IMR-90 (cell line): ENCODE measurements at regions not wholly inside any gene's neighbourhood (a gene's known extent, or its start where the extent isn't known, plus 50 kb on each side); places are given as distances from the start of the nearest gene placed in this dataset.

ENCODE experiments used
- ATAC-seq: fragments of 200-7000 bp; cut with Tn5 transposase; 2 replicates; pipeline ENCODE4 v1.9.1; 2020; ENCODE audit warnings: low read depth, mild to moderate bottlenecking, moderate library complexity
- BruUV-seq: library from RNA; stranded (reverse); fragments of 400-500 nt; replicated peaks from 2 replicates; lab custom pipeline; 2021; lab: Mats Ljungman, UMichigan
- CTCF ChIA-PET: fragments of 300-600 bp; formaldehyde crosslinking; extraction: SDS; loops from one replicate; lab custom pipeline; 2021; ENCODE audit warnings: antibody characterized with exemption; lab: Yijun Ruan, JAX
- POLR2A ChIA-PET: fragments of 300-600 bp; sonication (Branson Sonifier 250); formaldehyde crosslinking; loops from one replicate; lab custom pipeline; 2022; ENCODE audit warnings: antibody characterized with exemption; ENCODE audit not compliant: unreplicated experiment; lab: Charles Lee
- DNase-seq: peaks from one replicate; pipeline ENCODE4 v3.0.0; 2013
- H2AFZ ChIP-seq: replicated peaks from 2 replicates; pipeline ENCODE3; 2013; ENCODE audit warnings: low read length, mild to moderate bottlenecking; ENCODE audit not compliant: poor library complexity
- H2AK5ac ChIP-seq: 2 replicates; pipeline ENCODE4 v1.6.1; 2013; ENCODE audit warnings: low read depth, low read length, inconsistent platforms
- H2AK9ac ChIP-seq: replicated peaks from 2 replicates; pipeline ENCODE3; 2013; ENCODE audit warnings: mild to moderate bottlenecking, low read depth, low read length, moderate library complexity; ENCODE audit not compliant: poor library complexity
- H2BK120ac ChIP-seq: 2 replicates; pipeline ENCODE4 v1.6.1; 2013; ENCODE audit warnings: low read depth, low read length, inconsistent platforms
- H2BK15ac ChIP-seq: 3 replicates; pipeline ENCODE4 v1.6.1; 2013; ENCODE audit warnings: low read depth, low read length, inconsistent platforms
- H2BK20ac ChIP-seq: 2 replicates; pipeline ENCODE4 v1.6.1; 2013; ENCODE audit warnings: low read depth, mild to moderate bottlenecking, inconsistent platforms, low read length, moderate library complexity
- H2BK5ac ChIP-seq: 2 replicates; pipeline ENCODE4 v1.6.1; 2013; ENCODE audit warnings: mild to moderate bottlenecking, low read depth, low read length, inconsistent platforms; ENCODE audit not compliant: poor library complexity, severe bottlenecking
- H3K14ac ChIP-seq: replicated peaks from 2 replicates; pipeline ENCODE4 v1.6.1; 2013; ENCODE audit warnings: low read depth, low read length, inconsistent platforms
- H3K18ac ChIP-seq: 2 replicates; pipeline ENCODE4 v1.6.1; 2013; ENCODE audit warnings: low read depth, low read length, control low read depth
- H3K23ac ChIP-seq: 2 replicates; pipeline ENCODE4 v1.6.1; 2013; ENCODE audit warnings: low read depth, low read length, inconsistent platforms
- H3K27ac ChIP-seq: 2 replicates; pipeline ENCODE4 v1.5.1; 2013; ENCODE audit warnings: mild to moderate bottlenecking, control low read depth, low read length; ENCODE audit not compliant: insufficient read depth
- H3K27me3 ChIP-seq: 2 replicates; pipeline ENCODE4 v1.6.1; 2013; ENCODE audit warnings: low read length; ENCODE audit not compliant: control insufficient read depth, insufficient read depth
- H3K36me3 ChIP-seq: 2 replicates; pipeline ENCODE4 v1.6.1; 2013; ENCODE audit warnings: low read length, mixed read lengths; ENCODE audit not compliant: control insufficient read depth, insufficient read depth
- H3K4ac ChIP-seq: 2 replicates; pipeline ENCODE4 v1.6.1; 2013; ENCODE audit warnings: low read depth, low read length, inconsistent platforms
- H3K4me1 ChIP-seq: 2 replicates; pipeline ENCODE4 v1.6.1; 2013; ENCODE audit warnings: low read length, mixed read lengths; ENCODE audit not compliant: control insufficient read depth, insufficient read depth
- H3K4me2 ChIP-seq: 2 replicates; pipeline ENCODE4 v1.6.1; 2013; ENCODE audit warnings: low read depth, mild to moderate bottlenecking, control low read depth, low read length, moderate library complexity
- H3K4me3 ChIP-seq: 2 replicates; pipeline ENCODE4 v1.5.1; 2013; ENCODE audit warnings: low read depth, mild to moderate bottlenecking, control low read depth, low read length, moderate library complexity; ENCODE audit not compliant: insufficient read depth
- H3K56ac ChIP-seq: 2 replicates; pipeline ENCODE4 v1.6.1; 2013; ENCODE audit warnings: low read length, inconsistent platforms; ENCODE audit not compliant: insufficient read depth; ENCODE audit errors: extremely low read depth
- H3K79me1 ChIP-seq, 2 experiments: 2 replicates each; pipeline ENCODE4 v1.6.1; 2013; ENCODE audit warnings: low read length in 2 of 2, inconsistent platforms in 1 of 2, low read depth in 1 of 2
- H3K9ac ChIP-seq: 2 replicates; pipeline ENCODE4 v1.6.1; 2013; ENCODE audit warnings: low read depth, low read length, control low read depth
- H3K9me1 ChIP-seq: 2 replicates; pipeline ENCODE4 v1.6.1; 2013; ENCODE audit warnings: low read length, inconsistent platforms; ENCODE audit not compliant: insufficient read depth
- H3K9me3 ChIP-seq: 2 replicates; pipeline ENCODE4 v1.6.1; 2013; ENCODE audit warnings: low read length; ENCODE audit not compliant: control insufficient read depth, insufficient read depth
- H4K20me1 ChIP-seq: 2 replicates; pipeline ENCODE4 v1.6.1; 2013; ENCODE audit warnings: low read length, inconsistent platforms; ENCODE audit not compliant: insufficient read depth
- H4K5ac ChIP-seq: 2 replicates; pipeline ENCODE4 v1.6.1; 2013; ENCODE audit warnings: mild to moderate bottlenecking, low read depth, low read length, control low read depth
- H4K8ac ChIP-seq, 2 experiments: 2 replicates each; pipeline ENCODE4 v1.6.1; 2013; ENCODE audit warnings: low read depth in 2 of 2, low read length in 2 of 2, control low read depth in 1 of 2, inconsistent platforms in 1 of 2
- H4K91ac ChIP-seq: 2 replicates; pipeline ENCODE4 v1.6.1; 2013; ENCODE audit warnings: low read depth, low read length, inconsistent platforms; ENCODE audit not compliant: insufficient read depth
- BHLHE40 ChIP-seq: fragments of 150-350 bp; IDR thresholded peaks from 2 replicates; pipeline ENCODE4 v1.6.1; 2016; ENCODE audit warnings: mild to moderate bottlenecking, low read depth, low read length
- CEBPB ChIP-seq: IDR thresholded peaks from 2 replicates; pipeline ENCODE4 v1.6.1; 2012; ENCODE audit warnings: low read depth, low read length, improper control_type of control experiment
- CHD1 ChIP-seq: IDR thresholded peaks from 2 replicates; pipeline ENCODE4 v1.6.1; 2012; ENCODE audit warnings: low read depth, low read length, improper control_type of control experiment
- CTCF ChIP-seq: conservative IDR thresholded peaks from 2 replicates; pipeline ENCODE4 v1.5.1; 2012; ENCODE audit warnings: mild to moderate bottlenecking, low read depth, low read length, improper control_type of control experiment
- ELK1 ChIP-seq: fragments of 150-350 bp; IDR thresholded peaks from 2 replicates; pipeline ENCODE4 v1.6.1; 2016; ENCODE audit warnings: low read depth, mild to moderate bottlenecking, low read length, moderate library complexity, borderline replicate concordance
- FOS ChIP-seq: fragments of 150-350 bp; IDR thresholded peaks from 2 replicates; pipeline ENCODE4 v1.6.1; 2016; ENCODE audit warnings: low read depth, low read length
- MAFK ChIP-seq: IDR thresholded peaks from 2 replicates; pipeline ENCODE4 v1.6.1; 2012; ENCODE audit warnings: low read depth, low read length, improper control_type of control experiment
- MAZ ChIP-seq: IDR thresholded peaks from 2 replicates; pipeline ENCODE4 v1.6.1; 2012; ENCODE audit warnings: low read depth, mild to moderate bottlenecking, low read length, improper control_type of control experiment, moderate library complexity, borderline replicate concordance
- MXI1 ChIP-seq: IDR thresholded peaks from 2 replicates; pipeline ENCODE4 v1.6.1; 2012; ENCODE audit warnings: low read depth, mild to moderate bottlenecking, low read length, moderate library complexity, borderline replicate concordance
- NFE2L2 ChIP-seq: fragments of 150-350 bp; IDR thresholded peaks from 2 replicates; pipeline ENCODE4 v1.6.1; 2016; ENCODE audit warnings: low read depth, mild to moderate bottlenecking, low read length
- POLR2A ChIP-seq: IDR thresholded peaks from 2 replicates; pipeline ENCODE4 v1.6.1; 2012; ENCODE audit warnings: mild to moderate bottlenecking, low read depth, low read length
- RAD21 ChIP-seq: IDR thresholded peaks from 2 replicates; pipeline ENCODE4 v1.6.1; 2012; ENCODE audit warnings: low read length, improper control_type of control experiment
- RCOR1 ChIP-seq: IDR thresholded peaks from 2 replicates; pipeline ENCODE4 v1.6.1; 2012; ENCODE audit warnings: mild to moderate bottlenecking, low read length, improper control_type of control experiment; ENCODE audit not compliant: insufficient replicate concordance
- RFX5 ChIP-seq: IDR thresholded peaks from 2 replicates; pipeline ENCODE4 v1.8.0; 2012; ENCODE audit warnings: low read depth, mild to moderate bottlenecking, low read length, moderate library complexity
- SMC3 ChIP-seq: fragments of 150-350 bp; IDR thresholded peaks from 2 replicates; pipeline ENCODE4 v1.6.1; 2016; ENCODE audit warnings: low read depth, mild to moderate bottlenecking, antibody characterized with exemption, low read length, moderate library complexity
- USF2 ChIP-seq: fragments of 150-350 bp; IDR thresholded peaks from 2 replicates; pipeline ENCODE4 v1.6.1; 2017; ENCODE audit warnings: mild to moderate bottlenecking, antibody characterized with exemption, low read length, low read depth
- WGBS, 2 experiments: methylation state at CpG; one replicate each; pipeline versions ENCODE4 v1.1.5 to v1.1.7; 2013; ENCODE audit warnings: missing lambda C conversion rate in 2 of 2; ENCODE audit not compliant: insufficient read length in 1 of 2; ENCODE audit errors: extremely low coverage in 2 of 2; 5-methylcytosine and 5-hydroxymethylcytosine counted together
- dilution Hi-C: fragments of 300-500 bp; cut with HindIII; formaldehyde crosslinking; loops from one replicate; pipeline ENCODE4 v1.14.3; 2018; ENCODE audit warnings: low sequenced_read_pairs; ENCODE audit not compliant: unreplicated experiment
- in situ Hi-C: fragments of 300-500 bp; cut with MboI; formaldehyde crosslinking; loops from 3 replicates; pipeline ENCODE4 v1.14.3; 2019; ENCODE audit warnings: low sequenced_read_pairs, inconsistent platforms, mixed read lengths
- intact Hi-C: fragments of 100-400 bp; cut with micrococcal nuclease; formaldehyde crosslinking; loops from 2 replicates; pipeline ENCODE4 v1.10.0; 2022

GRCh38 chr14:83208341-83208740 lies 1674.7 kb upstream of the SEL1L start:
- DNase-seq (peak; percentile 35), ATAC-seq (no peak)
- Histone ChIP-seq H3K23ac (no peak overlapping the region), H3K27me3 (no peaks in the 10 kb centered on the region), H2AFZ (no peak overlapping the region), H3K4me1 (no peaks in the 10 kb centered on the region), H3K14ac (no peak overlapping the region), H3K9ac (no peak overlapping the region), H3K18ac (no peak overlapping the region), H2BK15ac (no peak overlapping the region), H4K91ac (no peak overlapping the region), H2BK20ac (no peak overlapping the region), H3K4ac (no peak overlapping the region), H3K36me3 (no peaks in the 10 kb centered on the region), H2BK120ac (no peak overlapping the region), H3K56ac (no peak overlapping the region), H3K9me3 (no peaks in the 10 kb centered on the region), H2BK5ac (no peak overlapping the region), H4K8ac (no peak overlapping the region), H3K4me3 (no peak overlapping the region), H3K79me1 (no peaks in the 10 kb centered on the region), H4K5ac (no peak overlapping the region), H4K20me1 (no peaks in the 10 kb centered on the region), H2AK5ac (no peak overlapping the region), H3K9me1 (no peaks in the 10 kb centered on the region), H3K27ac (no peak overlapping the region), H2AK9ac (no peak overlapping the region), H3K4me2 (no peak overlapping the region)
- WGBS, 2 experiments, result no CpG with 5 or more reads among the region's 1 CpG
- BruUV-seq, result no TSS peak
- dilution Hi-C loops, result no loop called here
- no peak for TF ChIP-seq RFX5
- no peak for TF ChIP-seq CTCF
- no peak for TF ChIP-seq BHLHE40
- TF ChIP-seq USF2, result no peak
- TF ChIP-seq RAD21, result no peak
- no peak for TF ChIP-seq POLR2A
- no peak for TF ChIP-seq MAZ
- no peak for TF ChIP-seq ELK1
- TF ChIP-seq FOS, result no peak
- TF ChIP-seq SMC3, result no peak
- no peak for TF ChIP-seq CEBPB
- TF ChIP-seq RCOR1, result no peak
- TF ChIP-seq MAFK, result no peak
- TF ChIP-seq MXI1, result no peak
- TF ChIP-seq CHD1, result no peak
- TF ChIP-seq NFE2L2, result no peak
- in situ Hi-C loops, result no loop called here
- intact Hi-C loops, result no loop called here
- POLR2A ChIA-PET, result no interaction called here
- CTCF ChIA-PET, result no interaction called here
